H1 (cell line): ENCODE measurements at regions not wholly inside any gene's neighbourhood (a gene's known extent, or its start where the extent isn't known, plus 50 kb on each side); places are given as distances from the start of the nearest gene placed in this dataset.

ENCODE experiments used
- CBX8 ChIP-seq: fragments of 300-800, 300-1000 bp; sonication (generic); IDR thresholded peaks from 2 replicates; pipeline ENCODE4 v1.7.1; 2016; ENCODE audit warnings: low read depth, low read length, borderline replicate concordance
- CHD7 ChIP-seq: fragments of 300-600 bp; sonication (generic); IDR thresholded peaks from 2 replicates; pipeline ENCODE4 v1.7.1; 2012; ENCODE audit warnings: low read length, moderate library complexity, mild to moderate bottlenecking, inconsistent platforms; ENCODE audit not compliant: insufficient replicate concordance
- EGR1 ChIP-seq: IDR thresholded peaks from 2 replicates; pipeline ENCODE4 v1.6.1; 2011; ENCODE audit warnings: low read depth, low read length, borderline replicate concordance
- EZH2 ChIP-seq: fragments of 200-600 bp; sonication (generic); IDR thresholded peaks from 2 replicates; pipeline ENCODE4 v1.7.1; 2012; ENCODE audit warnings: low read depth, mild to moderate bottlenecking, moderate library complexity, low read length, inconsistent platforms; ENCODE audit not compliant: severe bottlenecking
- GTF2F1 ChIP-seq: IDR thresholded peaks from 2 replicates; pipeline ENCODE4 v1.6.1; 2012; ENCODE audit warnings: low read depth, low read length, improper control_type of control experiment, borderline replicate concordance
- HDAC6 ChIP-seq: IDR thresholded peaks from one replicate; pipeline ENCODE4 v1.7.1; 2012; ENCODE audit warnings: low read depth, mild to moderate bottlenecking, inconsistent platforms, low read length, moderate library complexity
- MAX ChIP-seq: IDR thresholded peaks from 2 replicates; pipeline ENCODE4 v1.6.1; 2012; ENCODE audit warnings: inconsistent platforms
- RXRA ChIP-seq: IDR thresholded peaks from 2 replicates; pipeline ENCODE4 v1.6.1; 2011; ENCODE audit warnings: low read depth, mild to moderate bottlenecking, low read length, moderate library complexity; ENCODE audit not compliant: insufficient read depth
- SP4 ChIP-seq: IDR thresholded peaks from 2 replicates; pipeline ENCODE4 v1.6.1; 2012; ENCODE audit warnings: low read length, inconsistent platforms
- TAF1 ChIP-seq: IDR thresholded peaks from 2 replicates; pipeline ENCODE4 v1.6.1; 2011; ENCODE audit warnings: mild to moderate bottlenecking, low read depth, low read length

GRCh38 chr5:88140856-88141752 is 127.5 kb downstream of the TMEM161B start (continued):
- TF ChIP-seq CHD7 (no peak), GTF2F1 (no peak), CBX8 (no peak), SP4 (no peak), RXRA (no peak), HDAC6 (no peak), MAX (peak; percentile 62), EZH2 (no peak), EGR1 (peak; percentile 46; the same call in 1 of the 2 replicates), TAF1 (0 out of 2 replicates have a peak, but pooled peaks have one; percentile 37)
